HG03095 (cell line): ENCODE measurements at regions not wholly inside any gene's neighbourhood (a gene's known extent, or its start where the extent isn't known, plus 50 kb on each side); places are given as distances from the start of the nearest gene placed in this dataset.

ENCODE experiments used
- ATAC-seq: cut with Tn5 transposase; IDR thresholded peaks from one replicate; pipeline ENCODE4 v1.9.1; 2021; ENCODE audit warnings: moderate library complexity; ENCODE audit not compliant: unreplicated experiment

DNA sequence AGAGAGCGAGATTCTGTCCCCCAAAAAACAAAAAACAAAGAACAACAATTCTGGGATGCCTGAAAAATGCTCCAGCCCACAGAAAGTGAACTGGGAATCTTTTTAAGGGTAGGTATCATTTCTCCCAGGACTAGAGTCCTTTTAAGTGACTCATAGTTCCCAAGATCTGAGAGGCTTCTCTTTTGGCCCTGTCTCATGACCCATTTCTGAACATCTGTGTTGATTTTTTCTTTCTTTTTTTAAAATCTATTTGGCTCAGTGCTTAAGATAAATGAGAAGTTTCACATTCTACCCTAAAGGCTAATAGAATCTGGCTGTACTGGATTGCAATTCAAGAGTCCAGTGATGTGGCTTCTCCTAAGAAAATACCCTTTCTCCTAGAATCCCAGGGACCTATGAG is 217.6 kb upstream of the FOXQ1 start:
- no peak for ATAC-seq

DNA sequence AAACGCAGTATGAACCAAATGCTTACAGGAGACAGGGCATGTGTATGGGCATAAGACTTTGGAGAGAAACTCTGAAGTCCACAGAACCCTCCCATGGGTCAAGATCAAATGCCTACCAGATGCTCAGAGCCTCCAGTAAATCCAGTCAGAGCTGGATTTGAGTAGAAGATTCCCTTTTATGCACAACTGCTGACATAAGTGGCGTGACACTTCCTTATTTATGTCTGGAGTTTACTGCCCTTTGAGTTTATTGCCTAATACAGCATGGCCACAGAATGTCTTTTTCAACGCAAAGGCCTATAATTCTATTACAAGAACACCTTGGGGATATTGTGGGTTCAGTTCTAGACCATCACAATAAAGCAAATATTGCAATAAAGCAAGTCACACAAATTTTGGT is 220.0 kb upstream of the FOXQ1 start:
- no peak for ATAC-seq

DNA sequence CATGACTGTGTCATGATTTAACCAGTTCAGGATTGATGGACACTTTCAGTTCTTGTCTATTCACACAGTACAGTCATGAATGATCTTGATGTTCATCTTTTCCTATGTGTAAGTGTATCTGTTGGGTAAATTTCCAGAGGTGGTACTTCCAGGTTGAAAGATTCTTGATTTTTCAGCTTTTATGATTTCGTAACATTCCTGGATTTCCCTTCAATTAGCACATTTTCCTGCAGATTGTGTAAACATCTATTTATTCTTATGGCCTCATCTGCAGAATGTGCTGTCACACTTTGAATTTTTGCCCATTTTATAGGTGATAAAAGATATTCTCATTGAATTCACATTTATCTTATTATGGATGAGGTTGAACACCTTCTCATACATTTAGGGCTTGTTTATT is 222.0 kb upstream of the FOXQ1 start:
- ATAC-seq = no peak

DNA sequence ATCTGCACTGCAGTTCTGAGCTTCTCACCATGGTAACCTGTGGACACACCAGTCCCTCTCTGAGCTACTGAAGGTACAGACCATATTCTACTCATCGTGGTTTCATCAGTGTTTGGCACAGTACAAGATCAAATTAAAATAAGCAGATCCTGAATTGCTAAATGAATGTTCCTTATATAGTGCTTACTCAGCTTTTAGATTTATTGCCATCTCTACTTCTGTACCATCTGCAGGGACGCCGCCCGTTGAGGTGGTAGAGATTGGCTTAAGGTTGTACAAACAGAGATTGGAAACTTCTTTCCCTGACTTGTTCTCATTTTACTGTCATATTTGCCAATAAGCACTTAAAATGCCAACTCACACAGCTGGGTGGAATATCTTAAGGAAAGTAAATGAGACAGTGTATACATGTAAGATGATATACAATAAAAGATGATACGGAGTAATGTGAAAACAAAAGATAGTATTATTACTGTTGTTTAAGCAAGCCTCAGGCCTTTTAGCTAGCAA is 223.4 kb upstream of the FOXQ1 start:
- no peak for ATAC-seq

DNA sequence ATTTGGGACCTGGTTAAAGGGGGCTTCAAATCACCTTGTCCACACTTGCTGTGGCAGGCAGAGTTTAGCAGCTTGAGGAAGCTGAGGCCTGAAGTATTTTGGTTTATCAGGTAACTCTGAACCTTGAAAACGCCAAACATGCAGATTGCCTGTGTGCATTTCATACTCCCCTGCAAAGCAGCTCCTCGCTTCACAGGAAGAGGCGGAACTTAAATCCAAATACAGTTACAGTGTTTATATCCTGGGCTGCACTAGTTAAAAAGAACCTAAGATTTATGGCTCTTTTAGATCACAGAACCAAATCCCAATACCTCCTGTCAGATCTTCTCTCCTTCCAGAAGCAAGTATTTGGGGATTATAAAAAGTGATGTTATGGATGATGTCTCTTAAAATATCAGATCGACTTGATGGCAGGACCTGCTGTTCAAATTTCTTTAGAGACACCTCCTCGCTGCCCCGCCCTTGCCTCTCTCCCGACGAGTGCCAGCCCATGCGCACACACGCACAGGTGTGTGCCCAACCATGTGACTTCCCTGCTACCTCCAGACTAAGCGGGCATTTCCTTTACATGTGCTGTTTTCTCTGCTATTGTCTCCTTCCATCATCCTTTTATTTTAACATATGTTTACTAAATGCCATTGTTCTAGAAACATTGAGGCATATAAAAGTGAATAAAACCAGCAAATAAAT is 224.6 kb upstream of the FOXQ1 start:
- ATAC-seq = no peak

DNA sequence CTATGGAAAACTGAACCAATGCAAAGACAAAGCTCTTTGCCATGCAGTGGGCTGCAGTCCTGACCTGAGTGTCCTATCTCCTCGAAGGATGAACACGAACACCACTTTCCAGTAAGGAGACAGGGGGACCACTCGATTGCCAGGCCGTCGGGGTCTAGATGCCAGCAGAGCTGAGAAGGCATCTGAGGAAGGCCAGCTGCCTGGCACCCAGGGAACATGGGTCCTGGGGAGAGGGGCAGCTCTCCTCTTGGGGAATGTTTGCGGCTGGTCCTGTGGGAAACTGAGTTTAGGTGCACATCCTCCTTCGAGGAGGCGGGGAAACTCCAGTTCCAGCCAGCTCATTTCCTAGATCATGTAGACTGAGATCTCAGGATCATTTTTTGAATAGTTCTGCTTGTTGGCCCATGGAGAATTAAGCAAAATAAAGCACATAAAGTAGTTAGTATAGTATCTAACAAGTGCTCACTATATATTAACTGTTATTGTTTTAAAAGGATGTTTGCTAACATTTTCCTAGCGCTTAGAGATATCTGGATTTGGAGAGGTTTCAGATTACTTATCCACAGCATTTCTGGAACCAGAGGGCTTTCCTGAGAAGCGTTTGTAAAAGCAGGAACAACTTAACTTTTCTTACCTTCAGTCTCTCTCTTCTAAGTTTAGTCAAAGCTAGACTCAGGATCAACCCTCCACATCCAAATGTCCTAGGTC is 225.3 kb upstream of the FOXQ1 start:
- ATAC-seq = no peak

DNA sequence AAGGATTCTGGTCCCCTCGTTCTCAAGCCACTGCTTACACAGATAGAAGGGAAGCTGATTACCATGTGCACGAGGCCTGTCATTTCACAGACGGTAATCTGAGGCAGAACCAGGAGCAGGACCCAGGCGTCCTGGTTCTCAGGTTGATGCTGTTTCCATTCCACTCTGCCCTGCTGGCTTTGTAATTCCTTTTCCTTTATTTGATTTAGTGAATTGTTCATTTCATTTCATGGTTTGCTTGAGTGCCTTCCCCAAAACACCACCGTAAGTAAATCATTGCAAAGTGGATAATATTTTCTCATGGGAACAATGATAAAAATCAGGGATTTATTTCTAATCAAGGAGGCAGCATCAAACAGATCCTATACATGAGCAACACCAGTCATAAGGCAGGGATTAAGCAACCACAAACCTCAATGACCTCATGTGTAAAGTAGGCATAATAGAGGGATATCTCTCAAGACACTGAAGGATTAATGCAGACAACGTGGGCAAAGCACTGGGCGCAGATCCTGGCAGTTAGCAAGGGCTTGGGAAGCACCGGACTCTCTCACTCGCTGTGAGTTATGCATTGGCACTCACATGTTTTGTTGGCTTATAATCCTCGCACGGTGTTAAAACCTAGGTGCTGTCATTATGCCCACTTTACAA is 229.5 kb upstream of the FOXQ1 start:
- no peak for ATAC-seq

DNA sequence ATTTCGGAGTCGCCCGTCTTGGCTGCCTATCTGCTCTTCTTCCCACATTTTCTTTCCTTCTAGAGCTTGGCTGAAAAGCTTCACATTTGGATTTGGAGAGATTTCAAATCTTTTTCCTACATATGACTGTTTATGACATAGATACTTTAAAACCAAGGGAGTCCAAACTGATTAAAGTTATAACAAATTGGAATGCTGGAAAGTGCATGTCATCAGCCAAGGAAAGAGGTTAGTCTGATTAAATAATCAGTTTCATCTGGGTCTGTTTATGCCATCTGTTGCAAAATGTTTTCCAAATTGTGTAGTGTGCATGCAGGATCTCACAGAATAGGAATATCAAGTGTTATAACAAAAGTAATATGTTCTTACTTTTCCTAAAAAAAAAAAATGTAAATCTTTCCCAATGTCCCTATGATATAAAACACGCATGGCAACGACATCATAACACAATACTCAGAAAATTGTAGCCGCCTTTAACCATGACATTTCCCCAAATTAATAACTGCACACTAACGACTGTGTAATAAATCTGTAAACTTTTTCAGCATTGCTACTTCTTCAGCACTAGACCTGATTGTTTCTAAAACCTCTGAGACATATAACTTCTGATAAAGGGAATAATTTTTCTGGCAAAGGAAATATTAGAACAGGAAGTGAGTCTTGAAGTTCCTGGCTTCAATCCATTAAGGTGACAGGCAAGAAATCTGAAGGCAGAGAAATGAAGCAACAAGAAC is 230.2 kb upstream of the FOXQ1 start:
- no peak for ATAC-seq

DNA sequence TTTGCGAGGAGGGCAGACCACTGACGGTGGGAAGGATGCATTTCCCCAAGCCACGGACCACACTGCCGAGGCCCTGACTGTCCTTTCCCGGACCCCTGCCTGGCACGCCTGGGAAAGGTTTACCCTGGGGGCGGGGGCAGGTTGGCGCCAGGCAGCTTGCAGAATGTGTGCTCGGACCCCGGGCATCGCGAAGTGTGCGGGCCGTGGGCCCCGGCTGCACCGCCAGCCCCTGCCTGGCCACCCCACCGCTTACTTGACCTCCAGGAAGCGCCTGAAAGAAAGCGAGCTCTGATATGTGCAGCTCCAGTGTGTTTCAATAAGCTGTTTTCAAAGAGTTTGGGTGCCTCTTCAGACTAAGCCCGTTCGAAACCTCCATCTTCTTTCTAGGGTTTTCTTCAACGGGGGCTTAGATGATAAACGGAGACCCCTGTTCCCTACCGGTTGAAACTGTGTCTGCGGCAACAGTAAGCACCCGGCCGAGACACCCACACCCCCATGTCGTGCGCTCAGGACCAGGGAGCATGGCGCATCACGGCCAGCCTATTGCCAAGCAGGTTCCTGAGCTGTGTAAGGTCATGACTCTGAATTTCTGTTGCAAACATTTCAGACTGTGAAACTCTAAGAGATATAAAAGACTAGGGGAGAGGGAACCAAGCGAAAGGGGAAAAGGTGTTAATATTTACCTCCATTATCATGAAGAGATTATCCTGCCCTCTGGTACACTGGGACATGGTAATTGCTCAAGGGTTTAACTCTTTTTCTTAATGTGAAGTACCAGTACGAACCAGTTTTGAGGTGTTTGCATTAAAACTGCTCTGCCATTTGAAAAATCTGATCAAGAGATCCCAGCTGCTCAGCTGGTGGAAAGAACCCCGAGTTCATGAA is 231.2 kb upstream of the FOXQ1 start:
- ATAC-seq = no peak

DNA sequence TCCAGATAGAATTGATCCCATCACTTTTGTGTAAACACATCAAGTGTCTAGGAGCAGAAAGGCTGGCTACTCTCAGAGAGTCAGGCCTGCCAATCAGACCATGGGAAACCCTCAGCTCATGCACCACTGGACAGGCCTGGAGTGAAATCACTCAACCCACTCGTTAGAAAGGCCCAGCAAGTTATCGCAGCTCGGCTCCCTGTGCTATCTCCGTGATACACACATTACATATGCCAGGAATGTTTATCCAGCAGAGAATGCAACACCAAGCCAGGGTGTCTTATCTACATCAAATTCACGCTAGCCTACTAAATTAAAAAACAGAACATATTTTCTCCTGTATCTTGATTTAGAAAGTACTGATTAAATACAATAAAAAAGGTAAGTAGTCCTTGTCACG is 232.4 kb upstream of the FOXQ1 start:
- ATAC-seq = no peak

DNA sequence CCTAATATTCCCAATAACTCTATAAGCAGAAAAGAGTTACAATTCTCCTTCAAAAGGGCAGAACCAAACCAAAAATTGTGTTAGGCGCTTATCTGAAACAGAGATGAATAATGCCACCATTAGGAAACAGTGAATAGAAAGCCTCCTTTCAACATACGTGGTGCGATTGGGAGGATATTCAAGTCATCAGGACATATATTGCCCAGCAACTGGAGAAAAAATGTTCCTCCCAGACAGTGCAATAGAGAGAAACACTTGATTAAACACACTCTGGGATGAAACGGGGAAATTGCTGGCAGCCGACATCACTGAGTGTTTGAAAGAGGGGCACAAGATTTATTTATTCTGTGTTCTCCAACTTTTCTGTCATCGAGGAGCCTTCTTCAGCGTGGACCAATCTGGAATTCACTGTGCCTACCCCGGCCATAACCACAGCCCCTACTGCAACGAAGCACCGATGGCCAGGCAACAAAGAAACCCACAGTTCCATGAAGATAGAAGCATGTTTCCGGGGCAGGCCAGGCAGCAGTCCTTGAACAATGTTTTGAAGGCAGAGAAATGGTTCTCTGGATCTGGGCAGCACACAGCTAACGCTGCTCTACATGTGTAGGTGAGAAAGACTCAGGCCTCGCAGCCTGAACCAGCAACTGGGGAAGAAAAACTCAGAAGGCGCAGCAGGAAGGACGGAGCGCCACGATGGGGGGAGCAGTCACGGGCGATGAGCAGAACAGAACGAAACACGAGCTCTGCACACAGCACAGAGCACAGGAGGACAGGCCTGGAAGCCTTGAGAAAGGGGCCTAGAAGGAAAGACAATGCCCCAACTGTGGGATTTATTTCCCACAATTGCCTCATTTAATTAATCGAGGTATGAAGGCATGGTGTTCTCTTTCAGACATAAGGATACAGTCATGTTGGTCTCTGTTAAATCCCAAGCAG is 234.2 kb upstream of the FOXQ1 start:
- ATAC-seq = no peak

DNA sequence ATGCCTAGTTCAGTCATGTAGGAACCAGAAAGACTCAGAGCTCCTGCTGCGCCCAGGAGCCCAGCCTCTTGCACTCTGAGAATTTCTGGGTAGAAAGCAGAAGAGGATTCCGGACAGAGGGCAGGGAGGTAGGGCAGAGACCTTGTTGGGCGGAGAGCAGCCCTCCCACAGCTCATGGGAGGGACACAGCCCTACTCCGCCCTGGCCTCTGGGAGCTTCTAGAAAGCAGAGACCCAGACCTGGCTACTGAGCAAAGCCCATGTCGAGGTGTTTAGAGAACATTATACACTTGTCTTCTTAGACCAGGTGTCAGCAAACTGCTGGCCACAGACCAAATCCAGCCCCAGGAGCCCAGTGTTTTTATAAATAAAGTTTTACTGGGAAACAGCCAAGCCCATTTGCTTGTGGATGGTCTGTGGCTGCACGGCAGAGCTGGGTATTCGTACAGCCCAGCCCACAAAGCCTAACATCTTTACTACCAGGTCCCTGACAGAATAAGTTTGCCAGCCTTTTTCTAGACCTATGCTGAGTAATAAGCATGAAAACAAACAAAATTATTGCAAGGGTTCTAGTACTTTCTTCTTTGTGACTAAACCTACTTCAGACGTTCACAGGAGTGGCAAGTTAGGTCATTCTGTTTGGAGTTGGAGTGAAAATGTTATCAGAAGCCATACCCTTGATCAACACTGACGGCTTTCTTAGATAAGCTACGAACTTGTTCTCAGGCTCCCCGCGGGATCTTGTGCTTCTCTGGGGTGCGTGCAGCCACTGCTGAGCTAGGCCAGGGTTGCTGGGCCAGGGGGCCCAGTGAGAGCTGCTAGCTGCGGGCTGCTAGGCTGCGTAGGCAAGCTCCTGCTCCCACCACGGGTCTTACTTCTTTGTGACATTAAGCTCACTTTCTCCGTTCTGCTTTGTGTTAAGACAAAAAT is 235.1 kb upstream of the FOXQ1 start:
- no peak for ATAC-seq

DNA sequence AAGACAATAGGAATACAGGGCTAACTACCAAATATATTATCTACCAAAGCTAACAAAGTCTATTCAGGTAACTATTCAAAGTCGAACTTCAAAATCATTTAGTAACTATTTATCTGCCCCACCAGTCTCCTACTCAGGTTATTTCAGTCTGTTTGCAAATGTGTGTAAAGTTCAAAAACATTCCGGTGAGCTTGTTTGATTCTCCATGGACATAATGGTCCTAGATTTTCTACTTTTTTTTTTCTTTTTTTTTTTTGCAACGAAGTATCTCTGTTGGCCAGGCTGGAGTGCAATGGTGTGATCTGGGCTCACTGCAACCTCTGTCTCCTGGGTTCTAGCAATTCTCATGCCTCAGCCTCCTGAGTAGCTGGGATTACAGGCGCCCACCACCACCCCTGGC is 236.0 kb upstream of the FOXQ1 start:
- no peak for ATAC-seq

DNA sequence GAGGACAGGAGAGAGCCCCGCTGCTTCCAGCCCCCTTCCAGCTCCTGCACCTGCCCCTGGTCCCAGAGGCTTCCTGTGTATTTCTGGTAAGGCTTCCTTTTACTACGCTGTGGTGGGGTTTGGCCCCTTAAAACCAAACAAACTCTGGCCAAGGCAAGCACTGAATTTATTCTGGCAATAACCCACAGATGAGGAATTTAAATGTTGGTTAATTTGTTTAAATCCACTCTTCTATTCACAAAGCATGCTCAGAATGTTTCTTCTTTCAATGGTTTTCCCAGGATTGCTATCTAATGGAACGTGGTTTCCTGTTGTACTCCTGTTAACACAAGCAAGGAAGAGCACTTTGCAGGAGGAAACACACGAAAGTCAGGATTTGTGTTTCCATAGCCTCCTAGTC is 236.5 kb upstream of the FOXQ1 start:
- no peak for ATAC-seq

DNA sequence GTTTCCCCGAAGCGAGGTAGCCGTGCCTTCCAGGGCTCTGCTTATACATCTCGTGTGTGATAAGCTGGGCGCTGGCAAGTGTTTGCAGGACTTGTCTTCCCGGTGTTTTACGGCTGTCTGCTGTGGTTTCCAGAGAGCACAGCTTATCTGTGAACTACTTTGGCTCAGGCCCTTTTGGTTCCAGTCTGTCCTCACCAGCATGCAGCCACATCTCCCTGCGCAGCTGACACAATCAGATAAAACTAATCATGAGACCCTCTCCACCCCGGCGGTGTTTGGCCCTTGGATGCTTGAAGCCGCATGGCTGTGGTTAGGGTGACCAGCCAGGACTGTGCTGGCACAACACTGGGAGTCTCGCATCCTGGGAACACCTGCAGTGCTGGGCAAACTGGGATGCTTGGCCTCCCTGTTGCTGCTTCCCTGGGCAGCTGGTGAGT is 241.8 kb upstream of the FOXQ1 start:
- ATAC-seq = no peak

DNA sequence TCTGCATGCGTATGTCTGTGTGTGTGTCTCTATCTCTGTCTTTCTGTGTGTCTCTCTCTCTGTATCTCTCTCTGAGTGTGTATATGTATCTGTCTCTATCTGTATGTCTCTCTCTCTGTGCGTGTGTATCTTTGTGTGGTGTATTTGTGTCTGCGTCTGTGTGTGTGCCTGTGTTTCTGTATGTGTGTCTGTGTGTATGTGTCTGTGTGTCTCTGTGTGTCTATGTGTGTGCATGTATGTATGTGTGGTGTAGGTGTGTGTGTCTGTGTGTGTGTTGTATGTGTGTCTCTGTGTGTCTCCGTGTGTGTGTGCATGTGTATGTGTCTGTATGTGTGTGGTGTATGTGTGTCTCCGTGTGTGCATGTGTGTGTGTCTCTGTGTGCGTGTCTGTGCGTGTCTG is 243.0 kb upstream of the FOXQ1 start:
- ATAC-seq = no peak

DNA sequence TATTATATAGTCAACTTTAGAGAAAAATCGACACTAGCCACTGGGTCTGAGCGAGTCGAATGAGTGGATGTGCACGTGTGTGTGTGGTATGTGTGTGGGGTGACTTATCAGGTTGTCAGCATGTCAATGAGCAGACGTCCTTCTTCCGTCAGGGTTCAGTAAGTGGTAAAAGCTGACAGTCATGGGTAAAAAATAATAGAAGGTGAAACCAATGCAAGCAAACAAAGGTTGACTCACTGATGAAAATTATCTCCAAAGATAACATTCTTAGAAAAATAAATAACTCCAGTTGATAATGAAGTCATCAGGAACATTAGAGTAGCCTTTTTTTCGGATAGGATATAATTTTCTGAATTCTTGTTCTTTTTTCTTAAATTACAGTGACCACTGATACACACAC is 243.8 kb upstream of the FOXQ1 start:
- ATAC-seq = no peak

DNA sequence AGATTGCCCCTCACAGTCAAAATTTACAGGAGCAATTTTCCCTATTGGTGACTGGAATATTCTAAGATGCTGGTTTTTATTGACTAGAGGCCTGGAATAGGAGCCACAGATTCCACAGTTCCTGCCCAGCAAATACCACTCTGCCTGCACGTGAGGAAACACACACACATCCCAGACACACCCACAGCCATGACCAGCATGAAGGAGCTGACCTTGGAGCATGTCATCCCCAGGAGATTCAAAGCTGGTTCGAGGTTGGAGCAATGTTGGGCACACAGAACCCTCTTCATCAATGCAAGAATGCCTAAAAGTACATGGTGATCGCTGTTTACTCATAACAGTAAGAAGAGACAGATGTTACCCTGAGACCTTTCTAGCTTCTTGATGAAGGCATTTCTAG is 244.6 kb upstream of the FOXQ1 start:
- no peak for ATAC-seq
